GM21786 (cell line): ENCODE measurements at regions not wholly inside any gene's neighbourhood (a gene's known extent, or its start where the extent isn't known, plus 50 kb on each side); places are given as distances from the start of the nearest gene placed in this dataset.
"Not testable (repeated sequence)": the region's sequence is repeated elsewhere in the genome, so short reads cannot be mapped to it uniquely, and the experiment has no call there.

ENCODE experiments used
- ATAC-seq: cut with Tn5 transposase; IDR thresholded peaks from one replicate; pipeline ENCODE4 v1.9.1; 2021; ENCODE audit not compliant: unreplicated experiment

- no peak for ATAC-seq
Observed at GRCh38 chr3:104175696-104176095, 1191.0 kb upstream of the ALCAM start.

DNA sequence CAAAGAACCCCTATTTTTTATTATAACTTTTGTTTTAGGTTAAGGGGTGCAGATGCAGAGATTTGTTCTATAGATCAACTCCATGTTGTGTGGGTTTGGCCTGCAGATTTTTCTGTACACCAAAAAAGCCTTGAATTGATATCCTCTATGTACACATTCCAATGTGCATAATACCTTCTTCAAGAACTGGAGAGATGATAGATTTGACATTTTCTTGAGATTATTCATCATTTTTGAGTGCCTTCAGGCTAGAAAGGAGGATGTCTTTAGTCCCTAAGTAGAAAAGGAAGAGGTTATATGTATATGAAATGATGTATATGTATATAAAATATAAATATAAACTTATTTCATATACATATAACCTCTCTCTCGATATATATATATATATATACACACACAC, 1190.0 kb upstream of the ALCAM start:
- no peak for ATAC-seq

DNA sequence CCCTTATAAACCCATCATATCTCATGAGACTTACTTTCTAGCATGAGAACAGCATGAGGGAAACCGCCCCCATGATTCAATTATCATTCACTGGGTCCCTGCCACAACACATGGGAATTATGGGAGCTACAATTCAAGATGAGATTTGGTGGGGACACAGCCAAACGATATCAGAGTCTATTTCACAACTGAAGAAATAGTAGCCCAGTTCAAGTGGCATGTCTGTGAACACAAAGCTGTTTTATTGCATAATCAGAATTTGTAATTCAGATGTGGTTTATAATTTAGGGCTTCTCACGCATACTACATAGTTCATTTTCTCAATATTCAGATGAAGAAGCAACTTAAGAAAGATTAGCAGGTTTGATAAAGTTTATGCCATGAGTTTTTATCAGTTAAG, 1188.0 kb upstream of the ALCAM start:
- no peak for ATAC-seq

GRCh38 chr3:104180906-104181305, 1185.8 kb upstream of the ALCAM start:
- no peak for ATAC-seq

DNA sequence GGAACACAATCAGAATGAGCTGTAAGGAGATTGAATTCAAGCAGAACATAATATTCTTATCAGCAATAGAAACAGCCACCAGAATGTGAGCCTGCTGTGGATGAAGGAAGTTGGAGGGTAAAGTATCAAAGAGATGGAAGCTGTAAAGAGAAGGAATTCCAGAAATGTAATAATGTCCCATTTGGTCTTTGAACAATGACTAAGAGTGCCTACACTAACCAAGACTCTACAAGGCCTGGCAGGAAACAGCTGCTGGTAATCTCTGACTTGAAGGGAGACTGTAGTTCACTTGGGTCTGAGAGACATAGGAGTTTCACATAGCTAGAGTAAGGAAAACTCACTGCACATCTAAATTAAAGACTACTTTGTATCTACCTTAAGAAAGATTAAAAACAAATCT, 1176.0 kb upstream of the ALCAM start:
- no peak for ATAC-seq

DNA sequence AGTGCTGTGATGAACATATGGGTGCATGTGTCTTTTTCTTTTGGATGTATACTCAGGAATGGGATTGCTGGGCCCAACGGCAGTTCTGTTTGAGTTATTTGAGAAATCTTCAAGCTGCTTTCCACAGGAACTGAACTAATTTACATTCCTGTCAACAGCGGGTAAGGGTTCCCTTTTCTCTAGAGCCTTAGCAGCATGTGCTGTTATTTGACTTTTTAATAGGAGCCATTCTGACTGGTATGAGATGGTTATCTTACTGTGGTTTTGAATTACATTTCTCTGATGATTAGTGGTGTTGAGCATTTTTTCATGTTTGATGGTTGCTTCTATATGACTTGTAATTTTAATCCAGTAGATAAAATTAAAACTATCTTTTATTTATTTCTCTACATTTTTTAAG, 1168.6 kb upstream of the ALCAM start:
- no peak for ATAC-seq

DNA sequence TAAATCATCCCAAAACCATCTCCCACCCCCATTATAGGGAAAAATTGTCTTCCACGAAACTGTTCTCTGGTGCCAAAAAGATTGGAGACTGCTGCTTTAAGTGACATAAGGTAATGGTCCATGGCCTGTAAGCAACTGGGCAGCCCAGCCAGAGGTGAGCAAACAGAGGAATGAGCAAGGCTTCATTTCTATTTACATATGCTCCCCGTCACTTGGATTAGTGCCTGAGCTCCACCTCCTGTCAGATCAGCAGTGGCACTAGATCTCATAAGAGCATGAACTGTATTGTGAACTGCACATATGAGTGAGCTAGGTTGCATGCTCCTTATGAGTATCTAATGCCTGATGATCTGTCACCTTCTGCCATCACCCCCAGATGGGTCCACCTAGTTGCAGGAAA, 1159.8 kb upstream of the ALCAM start:
- ATAC-seq = no peak

GRCh38 chr3:104214277-104214676, 1152.4 kb upstream of the ALCAM start:
- ATAC-seq = no peak

GRCh38 chr3:104214937-104215336, 1151.8 kb upstream of the ALCAM start:
- no peak for ATAC-seq

DNA sequence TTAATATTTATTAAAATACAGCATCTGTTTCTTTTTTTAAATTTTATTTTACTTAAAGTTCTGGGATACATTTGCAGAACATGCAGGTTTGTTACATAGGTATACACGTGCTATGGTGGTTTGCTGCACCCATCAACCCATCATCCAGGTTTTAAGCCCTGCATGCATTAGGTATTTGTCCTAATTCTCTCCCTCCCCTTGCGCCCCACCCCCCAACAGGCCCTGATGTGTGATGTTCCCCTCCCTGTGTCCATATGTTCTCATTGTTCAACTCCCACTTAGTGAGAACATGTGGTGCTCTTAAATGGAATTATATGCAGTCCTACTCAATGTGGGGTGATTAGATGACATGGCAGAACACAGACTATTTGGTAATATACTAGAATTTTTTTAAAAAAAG, 1147.7 kb upstream of the ALCAM start:
- not testable (repeated sequence) for ATAC-seq

- ATAC-seq = no peak
Observed at GRCh38 chr3:104234442-104235194, 1132.1 kb upstream of the ALCAM start.

GRCh38 chr3:104244680-104245220, 1122.0 kb upstream of the ALCAM start:
- no peak for ATAC-seq

- no peak for ATAC-seq
Observed at GRCh38 chr3:104245261-104245660, 1121.4 kb upstream of the ALCAM start.

DNA sequence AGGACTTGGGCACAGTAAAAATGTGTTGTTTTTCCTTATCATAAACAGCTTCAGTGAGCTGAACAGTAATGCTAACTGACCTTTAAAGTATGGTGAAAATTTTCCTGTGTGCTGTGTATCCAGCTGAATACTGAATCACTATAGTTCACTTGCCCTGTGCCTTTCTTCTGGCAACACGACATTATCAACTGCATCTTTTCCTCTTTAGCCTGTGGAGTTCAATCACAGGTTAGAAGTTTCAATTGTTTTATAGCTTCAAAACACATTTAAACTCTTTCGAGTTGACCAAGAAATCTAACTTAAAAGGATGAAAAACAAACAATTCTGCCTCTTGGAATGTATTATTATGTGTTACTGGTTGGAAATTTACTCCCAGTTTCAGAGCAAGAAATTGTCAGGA, 1120.7 kb upstream of the ALCAM start:
- ATAC-seq = no peak

DNA sequence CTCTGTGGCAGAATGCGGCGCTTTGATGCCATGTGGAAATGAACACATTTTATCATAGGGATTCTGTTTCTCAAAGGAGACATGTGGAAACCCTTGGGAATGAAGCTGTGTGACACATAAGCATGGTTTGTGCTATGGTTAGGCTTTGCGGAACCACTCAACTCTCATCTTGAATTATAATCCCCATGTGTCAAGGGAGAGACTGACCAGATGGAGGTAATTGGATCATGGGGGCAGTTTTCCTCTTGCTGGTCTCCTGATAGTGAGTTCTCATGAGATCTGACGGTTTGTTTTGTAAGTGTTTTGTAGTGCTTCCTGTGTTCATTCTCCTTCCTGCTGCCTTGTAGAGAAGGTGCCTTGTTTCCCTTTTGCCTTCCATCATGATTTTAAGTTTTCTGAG, 1109.2 kb upstream of the ALCAM start:
- ATAC-seq = no peak

- no peak for ATAC-seq
Observed at GRCh38 chr3:104263477-104263876, 1103.2 kb upstream of the ALCAM start.

- not testable (repeated sequence) for ATAC-seq
Observed at GRCh38 chr3:104266219-104266618, 1100.5 kb upstream of the ALCAM start.

GRCh38 chr3:104269771-104270170, 1096.9 kb upstream of the ALCAM start:
- ATAC-seq = no peak

DNA sequence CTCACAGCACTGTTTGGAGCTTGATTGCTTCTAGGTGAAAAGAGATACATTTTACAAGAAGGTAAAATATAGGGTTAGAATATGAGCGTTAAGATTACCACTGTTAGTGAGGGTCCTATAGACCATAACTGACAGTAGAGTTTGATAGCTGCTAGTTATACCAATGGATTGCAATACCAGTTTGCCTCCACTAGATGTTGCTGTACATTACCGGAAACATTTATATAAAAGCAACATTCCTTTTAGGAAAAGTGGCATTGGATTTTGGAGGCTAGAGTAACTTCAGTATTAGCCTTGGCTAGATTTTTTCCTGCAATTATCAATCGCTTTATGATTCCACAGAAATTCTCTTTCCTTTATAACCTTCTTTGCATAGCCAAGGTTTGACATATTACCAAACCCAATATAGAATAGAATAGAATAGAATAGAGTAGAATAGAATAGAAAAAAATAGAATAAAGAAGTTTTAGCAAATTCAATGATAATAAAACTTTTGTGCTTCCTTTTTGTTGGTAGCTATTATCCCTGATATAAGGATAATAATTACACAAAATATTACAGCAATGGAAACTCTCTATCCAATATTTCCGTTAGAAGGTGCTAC, 1093.6 kb upstream of the ALCAM start:
- ATAC-seq = no peak

GRCh38 chr3:104275199-104275598, 1091.5 kb upstream of the ALCAM start:
- ATAC-seq = no peak

- no peak for ATAC-seq
Observed at GRCh38 chr3:104279617-104280016, 1087.1 kb upstream of the ALCAM start.

DNA sequence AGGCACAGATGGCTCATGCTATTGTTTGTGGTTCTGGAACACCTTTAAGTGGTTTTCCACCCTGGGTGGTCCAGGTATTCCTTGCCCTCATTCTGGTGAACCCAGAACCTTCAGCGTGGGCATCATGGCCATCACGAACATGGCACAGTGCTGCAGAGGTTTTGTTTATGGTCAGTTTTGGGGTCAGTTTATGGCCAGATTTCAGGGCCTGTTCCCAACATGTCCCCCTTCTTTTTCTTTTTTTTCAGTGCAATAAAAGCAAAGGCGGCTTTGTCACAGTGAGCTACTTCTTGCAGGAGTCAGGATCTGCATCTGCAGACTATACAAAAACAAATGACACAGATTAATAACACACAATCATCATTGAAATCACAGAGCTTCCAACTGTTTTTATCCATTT, 1085.0 kb upstream of the ALCAM start:
- no peak for ATAC-seq

DNA sequence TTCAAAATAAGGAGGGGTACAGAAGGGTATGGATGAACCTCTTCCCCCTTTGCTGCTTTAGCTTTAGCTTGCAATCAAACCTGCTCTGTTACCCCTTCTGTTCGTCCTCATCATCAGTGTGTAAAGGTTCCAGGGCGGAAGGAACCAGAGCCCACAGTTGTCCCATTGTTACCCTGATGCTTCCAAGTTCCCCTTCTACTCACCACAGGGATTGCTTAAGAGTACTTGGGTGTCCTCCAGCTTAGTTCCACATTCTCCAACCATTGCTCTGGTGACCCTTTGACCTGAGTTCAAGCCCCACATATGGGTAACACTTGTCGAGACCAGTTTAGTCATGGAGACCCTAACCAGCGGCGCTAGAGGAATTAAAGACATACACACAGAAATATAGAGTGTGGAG, 1080.1 kb upstream of the ALCAM start:
- no peak for ATAC-seq
